ENCODE measurements at regions not wholly inside any gene's neighbourhood (a gene's known extent, or its start where the extent isn't known, plus 50 kb on each side); places are given as distances from the start of the nearest gene placed in this dataset.

DNA sequence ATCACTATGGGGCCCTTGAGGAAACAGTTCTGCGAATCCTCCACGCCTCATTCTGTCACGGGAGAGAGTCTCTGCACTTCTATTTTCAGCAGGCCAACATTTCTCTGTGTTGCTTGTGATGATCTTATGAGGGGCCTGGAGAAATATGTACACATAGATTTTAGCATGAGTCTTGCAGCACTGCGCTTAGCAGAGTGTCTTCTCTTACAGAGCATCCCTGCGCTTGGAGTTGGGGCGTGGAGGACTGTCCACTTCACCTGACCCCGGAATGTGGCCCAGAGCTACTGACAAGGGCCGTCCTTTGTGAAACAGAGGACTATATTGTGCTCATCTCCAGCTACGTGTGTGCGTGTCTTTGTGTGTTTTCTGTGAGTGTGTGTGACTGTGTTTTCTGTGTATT lies 428.2 kb upstream of the IRX4 start:
- Histone ChIP-seq H3K79me2 (ENCODE audit: insufficient read depth, low read length) (no peaks in the 10 kb centered on the region), H3K4me2 (ENCODE audit: low read depth, low read length, poor library complexity, severe bottlenecking) (no peak overlapping the region), H3K4me3 (ENCODE audit: insufficient read depth, low read length, poor library complexity, severe bottlenecking) (no peak overlapping the region), H2AFZ (ENCODE audit: low read depth, low read length, severe bottlenecking) (no peak overlapping the region), H3K27me3 (ENCODE audit: low read length) (0 out of 2 replicates have a peak, but pooled peaks cover 3% of the 10 kb centered on the region), H4K20me1 (ENCODE audit: low read depth, low read length) (no peaks in the 10 kb centered on the region), H3K9me2 (replicated peaks; ENCODE audit: insufficient read depth, low read length) (no peaks in the 10 kb centered on the region), H3K9ac (ENCODE audit: low read length) (no peak overlapping the region), H3K9me3 (ENCODE audit: insufficient read depth, low read length) (no peaks in the 10 kb centered on the region), H3K27ac (ENCODE audit: low read depth, low read length) (no peak overlapping the region), H3K36me3 (ENCODE audit: low read length) (no peaks in the 10 kb centered on the region), H3F3A (ENCODE audit: insufficient read depth) (no peaks in the 10 kb centered on the region)
- TF ChIP-seq, protein P1, sequence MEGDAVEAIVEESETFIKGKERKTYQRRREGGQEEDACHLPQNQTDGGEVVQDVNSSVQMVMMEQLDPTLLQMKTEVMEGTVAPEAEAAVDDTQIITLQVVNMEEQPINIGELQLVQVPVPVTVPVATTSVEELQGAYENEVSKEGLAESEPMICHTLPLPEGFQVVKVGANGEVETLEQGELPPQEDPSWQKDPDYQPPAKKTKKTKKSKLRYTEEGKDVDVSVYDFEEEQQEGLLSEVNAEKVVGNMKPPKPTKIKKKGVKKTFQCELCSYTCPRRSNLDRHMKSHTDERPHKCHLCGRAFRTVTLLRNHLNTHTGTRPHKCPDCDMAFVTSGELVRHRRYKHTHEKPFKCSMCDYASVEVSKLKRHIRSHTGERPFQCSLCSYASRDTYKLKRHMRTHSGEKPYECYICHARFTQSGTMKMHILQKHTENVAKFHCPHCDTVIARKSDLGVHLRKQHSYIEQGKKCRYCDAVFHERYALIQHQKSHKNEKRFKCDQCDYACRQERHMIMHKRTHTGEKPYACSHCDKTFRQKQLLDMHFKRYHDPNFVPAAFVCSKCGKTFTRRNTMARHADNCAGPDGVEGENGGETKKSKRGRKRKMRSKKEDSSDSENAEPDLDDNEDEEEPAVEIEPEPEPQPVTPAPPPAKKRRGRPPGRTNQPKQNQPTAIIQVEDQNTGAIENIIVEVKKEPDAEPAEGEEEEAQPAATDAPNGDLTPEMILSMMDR (IDR thresholded peaks at IDR 0.05; ENCODE audit: insufficient read depth, low read length, poor library complexity, severe bottlenecking) = no peak
- TF ChIP-seq EZH2phosphoT487 (conservative IDR thresholded peaks at IDR 0.05; ENCODE audit: low read length) = no peak

DNA sequence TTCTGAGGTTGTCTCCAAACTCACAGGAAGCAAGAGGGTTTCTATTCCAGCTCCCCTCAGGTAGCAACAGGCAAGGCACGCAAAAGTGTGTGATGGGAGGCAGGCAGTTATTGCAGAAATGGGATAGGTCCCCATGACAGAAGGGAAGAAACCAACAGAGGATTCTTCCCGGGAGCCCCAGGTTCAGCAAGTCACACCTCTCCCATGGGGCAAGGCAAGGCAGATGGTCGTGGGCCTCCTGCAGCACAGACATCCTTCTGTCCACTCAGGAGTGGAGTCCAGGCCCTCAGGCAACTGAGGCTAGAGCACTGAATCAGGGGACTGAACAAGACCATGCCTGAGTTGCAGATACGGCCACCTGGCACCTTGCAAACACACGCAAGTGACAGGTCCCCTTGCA lies 424.9 kb upstream of the IRX4 start:
- H3K27me3 ChIP-seq (ENCODE audit: low read length) = 0 out of 2 replicates have a peak, but pooled peaks cover 3% of the 10 kb centered on the region
- TF ChIP-seq EZH2phosphoT487 (conservative IDR thresholded peaks at IDR 0.05; ENCODE audit: low read length) = no peak
- TF ChIP-seq, protein P1 (IDR thresholded peaks at IDR 0.05; ENCODE audit: insufficient read depth, low read length, poor library complexity, severe bottlenecking) = no peak
- H4K20me1 ChIP-seq (ENCODE audit: low read depth, low read length) = no peaks in the 10 kb centered on the region
- H3K4me2 ChIP-seq (ENCODE audit: low read depth, low read length, poor library complexity, severe bottlenecking) = no peak overlapping the region
- no peak overlapping the region for H2AFZ ChIP-seq (ENCODE audit: low read depth, low read length, severe bottlenecking)
- no peaks in the 10 kb centered on the region for H3K36me3 ChIP-seq (ENCODE audit: low read length)
- H3K4me3 ChIP-seq (ENCODE audit: insufficient read depth, low read length, poor library complexity, severe bottlenecking) = no peak overlapping the region
- H3K9me2 ChIP-seq (replicated peaks; ENCODE audit: insufficient read depth, low read length) = no peaks in the 10 kb centered on the region
- H3F3A ChIP-seq (ENCODE audit: insufficient read depth) = no peaks in the 10 kb centered on the region
- no peak overlapping the region for H3K9ac ChIP-seq (ENCODE audit: low read length)
- no peaks in the 10 kb centered on the region for H3K79me2 ChIP-seq (ENCODE audit: insufficient read depth, low read length)
- H3K27ac ChIP-seq (ENCODE audit: low read depth, low read length) = no peak overlapping the region
- H3K9me3 ChIP-seq (ENCODE audit: insufficient read depth, low read length) = no peaks in the 10 kb centered on the region

DNA sequence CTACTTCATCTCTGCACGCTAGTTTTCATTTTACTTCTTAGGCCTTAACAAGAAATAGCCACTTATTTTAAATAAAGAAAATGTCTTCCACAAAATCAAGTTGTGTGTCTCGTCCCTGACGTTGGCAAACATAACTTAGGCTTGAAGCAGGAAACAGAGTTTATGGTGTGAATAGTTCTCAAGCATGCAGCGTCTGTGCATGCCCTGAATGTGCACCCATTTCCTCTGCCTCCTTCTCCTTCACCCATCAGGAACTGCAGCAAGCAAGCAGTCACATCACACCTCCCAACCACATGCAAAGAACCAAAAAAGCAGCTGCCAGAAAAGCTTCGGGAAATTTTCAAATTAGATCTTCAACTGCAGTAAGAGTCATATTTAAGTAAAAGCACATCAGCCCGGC lies 424.0 kb upstream of the IRX4 start:
- Histone ChIP-seq H3K9me3 (ENCODE audit: insufficient read depth, low read length) (no peaks in the 10 kb centered on the region), H3K27me3 (ENCODE audit: low read length) (0 out of 2 replicates have a peak, but pooled peaks cover 3% of the 10 kb centered on the region)
- TF ChIP-seq, protein P1 (IDR thresholded peaks at IDR 0.05; ENCODE audit: insufficient read depth, low read length, poor library complexity, severe bottlenecking) = no peak
- no peak for TF ChIP-seq EZH2phosphoT487 (conservative IDR thresholded peaks at IDR 0.05; ENCODE audit: low read length)

More for the DNA sequence above, 424.0 kb upstream of the IRX4 start:
- Histone ChIP-seq H4K20me1 (ENCODE audit: low read depth, low read length) (no peaks in the 10 kb centered on the region), H3K79me2 (ENCODE audit: insufficient read depth, low read length) (no peaks in the 10 kb centered on the region), H3K27ac (ENCODE audit: low read depth, low read length) (no peak overlapping the region), H3K9ac (ENCODE audit: low read length) (no peak overlapping the region), H3K4me2 (ENCODE audit: low read depth, low read length, poor library complexity, severe bottlenecking) (no peak overlapping the region), H3K36me3 (ENCODE audit: low read length) (no peaks in the 10 kb centered on the region), H3K9me2 (replicated peaks; ENCODE audit: insufficient read depth, low read length) (no peaks in the 10 kb centered on the region), H3K4me3 (ENCODE audit: insufficient read depth, low read length, poor library complexity, severe bottlenecking) (no peak overlapping the region), H2AFZ (ENCODE audit: low read depth, low read length, severe bottlenecking) (no peak overlapping the region), H3F3A (ENCODE audit: insufficient read depth) (no peaks in the 10 kb centered on the region)
